HG03432 (cell line): ENCODE measurements at regions not wholly inside any gene's neighbourhood (a gene's known extent, or its start where the extent isn't known, plus 50 kb on each side); places are given as distances from the start of the nearest gene placed in this dataset.

ENCODE experiments used
- ATAC-seq: cut with Tn5 transposase; IDR thresholded peaks from one replicate; pipeline ENCODE4 v1.9.1; 2021; ENCODE audit warnings: mild to moderate bottlenecking, moderate library complexity; ENCODE audit not compliant: unreplicated experiment

DNA sequence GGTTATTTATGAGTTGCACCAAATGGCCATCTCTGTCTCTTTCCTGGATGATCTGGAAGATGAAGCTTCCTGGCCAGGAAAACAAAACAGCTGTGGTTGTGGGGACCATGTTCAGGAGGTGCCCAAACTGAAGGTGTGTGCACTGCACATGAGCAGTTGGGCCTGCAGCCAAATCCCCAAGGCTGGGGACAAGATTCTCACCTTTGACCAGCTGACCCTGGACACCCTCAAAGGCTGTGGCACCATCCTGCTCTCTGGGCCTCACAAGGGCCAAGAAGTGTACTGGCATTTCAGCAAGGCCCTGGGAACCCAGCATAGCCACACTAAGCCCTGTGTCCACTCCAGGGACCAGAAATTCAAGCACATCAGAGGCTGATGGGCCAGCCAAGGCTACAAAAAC, 84.2 kb downstream of the KCNRG start:
- no peak for ATAC-seq

DNA sequence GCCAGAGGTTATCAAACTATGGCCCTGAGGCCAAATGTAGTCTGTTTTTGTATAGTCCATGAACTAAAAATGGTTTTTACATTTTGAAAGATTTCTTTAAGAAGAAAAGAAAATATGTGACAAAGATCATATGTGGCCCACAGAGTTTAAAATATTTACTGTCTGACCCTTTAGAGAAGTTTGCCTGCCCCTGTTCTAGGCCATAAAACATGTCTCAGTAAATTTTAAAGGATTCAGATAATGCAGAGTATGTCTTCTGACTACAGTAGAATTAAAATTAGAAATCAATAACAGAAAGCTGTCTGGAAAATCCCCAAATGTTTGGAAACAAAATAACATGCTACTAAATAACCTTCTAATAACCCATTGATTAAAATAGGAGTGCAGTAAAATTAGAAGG, 86.3 kb downstream of the KCNRG start:
- ATAC-seq: no peak

GRCh38 chr13:50104493-50104892, 89.2 kb downstream of the KCNRG start:
- ATAC-seq: no peak

DNA sequence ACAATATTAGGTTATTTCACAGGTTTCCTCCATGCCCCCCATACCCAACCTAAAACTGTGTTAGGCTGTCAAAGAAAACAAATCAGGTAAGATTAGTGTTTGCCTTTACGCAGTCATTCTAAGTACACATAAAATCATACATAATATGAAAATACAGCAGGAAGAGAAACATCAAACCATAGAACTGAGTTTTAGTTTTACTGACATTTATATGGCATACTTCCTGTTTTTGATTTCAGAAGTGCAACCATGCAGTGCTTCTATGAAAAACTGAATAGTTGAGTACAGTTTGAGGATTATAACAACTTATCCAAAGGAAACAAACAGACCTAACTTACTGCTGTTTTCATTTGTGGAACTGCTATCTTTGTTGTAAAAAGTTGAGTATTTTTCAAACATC, 91.3 kb downstream of the KCNRG start:
- ATAC-seq: peak; percentile 82

DNA sequence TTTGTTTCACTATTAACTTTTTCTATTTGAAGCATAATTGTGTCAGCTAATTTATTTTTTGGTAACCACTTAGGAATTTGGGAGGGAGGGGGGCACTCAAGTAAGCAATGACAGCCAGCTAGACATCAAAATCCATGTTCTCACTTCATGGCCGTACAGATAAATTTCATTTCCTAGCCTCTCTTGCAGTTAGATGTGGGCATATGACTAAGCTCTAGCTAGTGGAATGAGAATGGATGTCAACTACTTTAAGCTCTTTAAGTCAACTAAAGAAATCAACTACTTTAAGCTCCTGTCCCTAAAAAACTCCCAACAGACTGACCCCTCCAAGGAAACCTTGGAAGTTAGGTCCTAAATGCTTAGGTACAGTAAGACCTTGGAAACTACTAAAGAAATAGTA, 92.0 kb downstream of the KCNRG start:
- no peak for ATAC-seq

- ATAC-seq: no peak
Measured at GRCh38 chr13:50114961-50115360, 99.7 kb downstream of the KCNRG start.

DNA sequence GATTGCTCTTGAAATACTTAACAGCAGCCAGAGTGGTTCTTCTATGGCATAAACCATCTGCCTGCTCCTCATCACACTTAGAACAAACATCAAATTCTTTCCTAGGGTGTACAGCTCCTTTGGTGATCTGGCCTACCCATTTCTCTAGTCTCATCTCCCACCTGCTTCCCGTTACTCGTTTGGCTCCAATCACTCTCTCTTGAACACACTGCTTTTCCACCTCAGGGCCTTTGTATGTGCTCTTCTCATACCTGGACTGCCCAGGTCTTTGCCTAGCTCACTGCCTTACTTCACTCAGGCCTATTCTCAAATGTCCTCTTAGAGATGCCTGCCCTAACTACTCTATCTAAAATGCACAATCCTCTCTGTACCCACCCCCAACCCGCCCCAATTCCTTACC, 100.5 kb downstream of the KCNRG start:
- ATAC-seq: no peak

- ATAC-seq: no peak
Measured at GRCh38 chr13:50116430-50116973, 101.3 kb downstream of the KCNRG start.

GRCh38 chr13:50119591-50119990, 104.3 kb downstream of the KCNRG start:
- ATAC-seq: no peak

DNA sequence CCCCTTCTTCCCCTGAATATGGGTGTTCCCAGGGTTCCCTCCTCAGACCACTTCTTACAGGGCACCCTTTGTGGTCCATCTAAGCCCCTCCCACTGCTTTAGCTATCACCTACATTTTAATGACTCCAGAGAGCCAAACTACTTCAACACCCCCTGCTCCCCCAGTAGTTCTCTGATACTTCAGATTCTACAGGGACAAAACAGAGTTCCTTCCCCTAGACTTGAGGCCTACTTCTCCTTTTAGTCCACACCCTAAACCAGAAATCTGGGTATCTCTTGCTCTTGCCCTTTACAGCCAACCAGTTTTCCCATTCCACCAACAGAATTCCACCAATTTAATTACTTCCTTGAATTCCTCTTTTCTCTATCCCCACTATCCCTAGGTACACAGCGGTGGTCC, 107.2 kb downstream of the KCNRG start:
- no peak for ATAC-seq

DNA sequence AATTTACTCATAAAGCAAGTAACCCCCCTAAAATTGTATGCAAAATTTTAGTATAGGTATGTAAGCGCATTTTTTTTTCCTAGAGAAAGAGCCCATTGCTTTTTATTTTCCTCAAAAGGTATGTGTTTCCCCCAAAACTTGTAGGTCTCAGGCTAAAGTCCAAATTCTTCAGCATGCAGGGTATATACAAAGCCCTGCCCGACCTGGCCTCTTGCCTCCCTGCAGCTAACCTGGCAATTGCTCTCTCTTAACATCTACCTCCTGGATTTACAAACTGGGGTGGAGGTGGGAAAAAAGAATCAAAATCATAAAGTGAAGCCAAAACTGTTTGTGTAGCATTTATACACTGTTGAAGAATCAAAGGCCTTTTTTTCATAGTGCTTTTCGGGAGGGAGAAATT, 107.8 kb downstream of the KCNRG start:
- no peak for ATAC-seq

- ATAC-seq: no peak
Measured at GRCh38 chr13:50123515-50123861, 108.2 kb downstream of the KCNRG start.

- peak; percentile 75 for ATAC-seq
Measured at GRCh38 chr13:50123862-50124535, 108.8 kb downstream of the KCNRG start.

DNA sequence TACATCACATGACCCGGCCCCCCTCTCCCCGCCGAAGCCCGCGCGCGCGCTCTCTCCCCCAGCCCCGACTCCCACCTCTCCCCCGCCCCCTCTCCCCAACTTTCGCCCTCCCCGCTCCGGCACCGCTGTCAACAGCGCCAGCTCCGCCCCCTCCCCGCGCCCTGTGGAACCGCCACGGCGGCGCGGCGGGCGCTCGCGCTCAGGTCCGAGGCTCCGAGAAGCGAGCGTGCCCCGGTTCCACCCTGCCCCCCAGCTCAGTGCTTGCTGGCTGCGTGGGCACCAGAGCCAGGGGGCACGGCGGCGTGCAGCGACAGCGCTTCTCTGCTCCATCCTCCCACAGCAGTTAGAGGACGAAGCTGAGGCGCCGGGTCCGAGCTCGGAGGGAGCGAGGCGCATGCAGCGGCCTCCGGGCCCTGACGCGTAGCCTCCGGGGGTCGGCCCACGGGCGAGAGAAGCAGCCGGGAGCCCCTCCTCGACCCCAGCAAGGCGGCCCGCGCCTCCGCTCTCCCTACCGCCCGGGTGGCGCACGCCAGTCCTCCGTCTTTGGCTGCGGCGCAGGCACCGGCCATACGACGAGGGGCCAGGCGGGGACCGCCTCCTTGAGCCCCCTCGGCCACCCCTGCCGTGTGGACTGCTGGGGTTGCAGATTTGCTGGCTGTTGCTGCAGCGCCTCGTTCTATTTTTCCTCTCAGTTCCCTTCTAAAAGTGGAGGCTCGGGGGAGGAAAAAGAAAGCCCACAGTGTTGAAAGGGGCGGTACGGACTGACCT, 109.5 kb downstream of the KCNRG start:
- peak; percentile 9 for ATAC-seq

- peak; percentile 16 for ATAC-seq
Measured at GRCh38 chr13:50125304-50125553, 110.0 kb downstream of the KCNRG start.

DNA sequence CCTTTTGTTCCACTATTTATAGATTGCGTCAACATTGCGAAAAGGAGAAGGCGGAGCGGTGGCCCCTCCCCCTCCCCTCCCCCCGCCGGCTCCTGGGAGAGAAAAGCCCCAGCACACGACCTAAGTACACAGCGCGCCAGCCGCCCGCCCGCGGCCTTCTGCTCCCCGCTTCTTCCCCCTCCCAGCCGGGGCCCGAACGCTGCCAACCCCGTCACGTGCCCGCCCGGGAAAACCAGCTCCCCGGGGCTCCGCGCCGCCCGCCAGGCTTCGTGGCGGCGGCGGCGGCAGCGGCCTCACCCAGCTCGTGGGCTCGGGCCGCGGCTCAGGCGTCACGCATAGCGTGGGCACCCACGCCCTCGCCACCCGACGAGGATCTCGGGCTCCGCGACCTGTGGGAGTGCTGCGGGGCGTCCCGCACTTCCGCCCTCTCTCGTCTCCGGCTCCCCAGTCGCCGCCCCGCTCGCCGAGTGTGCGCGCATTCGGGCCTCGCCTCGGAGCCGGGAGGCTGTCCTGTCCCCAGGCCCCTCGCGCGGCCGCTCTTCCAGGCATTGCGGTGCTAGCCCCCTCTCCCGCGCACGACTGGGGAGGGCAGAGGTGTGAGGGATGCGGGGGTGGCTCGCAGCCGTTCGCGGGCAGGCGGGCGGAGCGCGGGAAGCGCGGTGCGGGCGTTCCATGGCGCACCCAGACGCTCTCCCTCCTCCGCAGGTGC, 110.5 kb downstream of the KCNRG start:
- ATAC-seq: peak; percentile 14

- no peak for ATAC-seq
Measured at GRCh38 chr13:50126263-50126992, 111.2 kb downstream of the KCNRG start.

DNA sequence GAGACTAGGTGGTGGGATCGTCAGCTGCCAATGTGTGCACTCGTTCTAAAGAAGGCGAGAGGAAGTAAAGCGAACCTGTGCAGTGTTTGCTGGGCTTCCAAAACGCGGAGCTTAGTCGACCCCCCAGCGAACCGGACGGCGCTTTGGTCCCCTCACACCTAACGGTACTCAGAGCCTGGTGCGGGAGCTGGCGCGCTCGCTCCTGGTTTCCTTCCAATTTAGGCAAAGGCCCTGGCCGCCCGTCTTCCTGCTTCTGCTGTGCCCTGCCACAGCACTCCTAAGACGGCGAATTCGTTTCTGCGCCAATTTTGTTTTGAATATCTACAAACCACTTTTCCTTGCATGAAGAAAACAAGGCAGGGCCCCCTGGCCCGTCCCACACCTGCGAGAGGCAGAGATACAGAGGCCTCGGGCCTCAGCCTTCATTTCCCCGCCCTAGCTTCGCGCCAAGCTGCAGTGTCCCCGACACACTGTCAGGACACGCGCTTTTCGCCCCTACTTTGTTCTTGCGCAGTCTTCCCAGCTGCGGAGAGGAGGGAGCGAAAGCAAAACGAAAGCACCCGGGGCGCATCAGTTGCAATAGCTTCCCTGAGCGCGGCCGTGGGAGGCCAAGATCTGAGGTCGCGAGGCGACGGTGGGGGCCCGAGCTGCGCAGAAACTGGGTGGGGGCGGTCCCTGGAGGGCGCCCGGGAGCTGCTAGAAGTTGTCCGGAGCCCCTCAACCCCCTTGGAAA, 111.9 kb downstream of the KCNRG start:
- no peak for ATAC-seq

- no peak for ATAC-seq
Measured at GRCh38 chr13:50127726-50128291, 112.6 kb downstream of the KCNRG start.

DNA sequence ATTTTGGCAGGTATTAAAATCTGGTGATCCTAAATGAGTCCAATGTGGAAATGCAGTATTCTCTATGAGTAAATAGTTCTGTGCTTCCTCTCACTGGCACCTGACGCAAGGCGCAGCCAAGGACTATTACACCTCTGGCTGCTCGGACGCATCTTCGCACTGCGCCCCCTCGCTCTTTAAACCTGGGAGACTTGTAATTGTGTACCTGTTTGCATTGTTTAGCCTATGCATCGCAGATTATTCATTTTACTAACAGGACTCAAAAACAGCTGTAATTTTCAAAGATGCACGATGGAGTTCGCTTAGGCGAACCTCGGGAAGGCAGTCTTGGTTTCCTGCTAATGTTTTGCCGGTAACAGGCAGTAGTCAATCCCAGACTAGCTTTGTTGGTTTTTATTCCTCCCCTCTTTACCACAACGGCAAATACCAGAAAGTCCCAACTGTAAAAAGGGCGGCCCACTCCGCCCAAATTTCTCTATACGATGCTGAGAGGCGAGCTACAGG, 113.2 kb downstream of the KCNRG start:
- no peak for ATAC-seq
